Uterus (tissue), 2 donors: ENCODE measurements at regions not wholly inside any gene's neighbourhood (a gene's known extent, or its start where the extent isn't known, plus 50 kb on each side); places are given as distances from the start of the nearest gene placed in this dataset.

Source experiments
- POLR2A ChIP-seq, 2 donors: fragments of 450-650 bp; IDR thresholded peaks; one replicate each; pipeline ENCODE4 v1.6.1; 2016; ENCODE audit warnings: antibody characterized with exemption in 2 of 2, mild to moderate bottlenecking in 1 of 2, moderate library complexity in 1 of 2
- TF ChIP-seq, protein P1 (sequence below), 4 experiments: fragments of 200-600 bp in 2 of 4; fragments of 450-650 bp in 2 of 4; sonication (generic) in 2 of 4; IDR thresholded peaks; one replicate each; pipeline ENCODE4 v1.5.1; 2016 to 2019; ENCODE audit warnings: antibody characterized with exemption in 4 of 4, mild to moderate bottlenecking in 2 of 4, moderate library complexity in 1 of 4

DNA sequence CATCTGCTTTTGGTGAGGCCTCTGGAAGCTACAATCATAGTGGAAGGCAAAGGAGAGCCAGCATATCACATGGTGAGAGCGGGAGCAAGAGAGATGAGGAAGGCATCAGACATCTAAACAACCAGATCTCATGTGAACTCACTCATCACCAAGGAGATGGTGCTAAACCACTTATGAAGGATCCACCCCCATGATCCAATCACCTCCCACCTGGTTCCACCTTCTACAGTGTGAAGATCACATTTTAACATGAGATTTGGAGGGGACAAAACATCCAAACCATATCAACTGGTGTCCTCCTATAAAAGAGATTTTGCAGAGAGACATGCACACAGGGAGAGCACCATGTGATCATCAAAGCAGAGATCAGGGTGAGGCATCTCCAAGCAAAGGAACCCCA, 578.6 kb downstream of the MATN1 start:
- TF ChIP-seq, protein P1, sequence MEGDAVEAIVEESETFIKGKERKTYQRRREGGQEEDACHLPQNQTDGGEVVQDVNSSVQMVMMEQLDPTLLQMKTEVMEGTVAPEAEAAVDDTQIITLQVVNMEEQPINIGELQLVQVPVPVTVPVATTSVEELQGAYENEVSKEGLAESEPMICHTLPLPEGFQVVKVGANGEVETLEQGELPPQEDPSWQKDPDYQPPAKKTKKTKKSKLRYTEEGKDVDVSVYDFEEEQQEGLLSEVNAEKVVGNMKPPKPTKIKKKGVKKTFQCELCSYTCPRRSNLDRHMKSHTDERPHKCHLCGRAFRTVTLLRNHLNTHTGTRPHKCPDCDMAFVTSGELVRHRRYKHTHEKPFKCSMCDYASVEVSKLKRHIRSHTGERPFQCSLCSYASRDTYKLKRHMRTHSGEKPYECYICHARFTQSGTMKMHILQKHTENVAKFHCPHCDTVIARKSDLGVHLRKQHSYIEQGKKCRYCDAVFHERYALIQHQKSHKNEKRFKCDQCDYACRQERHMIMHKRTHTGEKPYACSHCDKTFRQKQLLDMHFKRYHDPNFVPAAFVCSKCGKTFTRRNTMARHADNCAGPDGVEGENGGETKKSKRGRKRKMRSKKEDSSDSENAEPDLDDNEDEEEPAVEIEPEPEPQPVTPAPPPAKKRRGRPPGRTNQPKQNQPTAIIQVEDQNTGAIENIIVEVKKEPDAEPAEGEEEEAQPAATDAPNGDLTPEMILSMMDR (IDR thresholded peaks at IDR 0.05), result no peak
- no peak for TF ChIP-seq POLR2A (IDR thresholded peaks at IDR 0.05)
